H1 (cell line): ENCODE measurements at regions not wholly inside any gene's neighbourhood (a gene's known extent, or its start where the extent isn't known, plus 50 kb on each side); places are given as distances from the start of the nearest gene placed in this dataset.

Source experiments
- CHD2 ChIP-seq: IDR thresholded peaks from 2 replicates; pipeline ENCODE4 v1.6.1; 2012; ENCODE audit warnings: low read length, improper control_type of control experiment
- CHD7 ChIP-seq: fragments of 300-600 bp; sonication (generic); IDR thresholded peaks from 2 replicates; pipeline ENCODE4 v1.7.1; 2012; ENCODE audit warnings: low read length, moderate library complexity, mild to moderate bottlenecking, inconsistent platforms; ENCODE audit not compliant: insufficient replicate concordance
- POLR2A ChIP-seq, 2 experiments: IDR thresholded peaks; 1 replicate in 1 of 2; 2 replicates in 1 of 2; pipeline ENCODE4 v1.6.1; 2011; ENCODE audit warnings: low read depth in 2 of 2, low read length in 2 of 2, mild to moderate bottlenecking in 2 of 2; ENCODE audit errors: control extremely low read depth in 1 of 2
- SP2 ChIP-seq: IDR thresholded peaks from 2 replicates; pipeline ENCODE4 v1.6.1; 2012; ENCODE audit warnings: mild to moderate bottlenecking, low read length, inconsistent platforms

GRCh38 chr3:36606871-36607765, 157.2 kb downstream of the DCLK3 start (continued):
- no peak for TF ChIP-seq CHD7
- no peak for TF ChIP-seq CHD2
- TF ChIP-seq SP2 = no peak
- TF ChIP-seq POLR2A (IDR thresholded peaks at IDR 0.05; ENCODE audit: control extremely low read depth in 1 of 2, low read depth in 2 of 2, low read length in 2 of 2) = no peak
- TF ChIP-seq, all 59 proteins: peak for 0
